SH-SY5Y (cell line): ENCODE measurements at regions not wholly inside any gene's neighbourhood (a gene's known extent, or its start where the extent isn't known, plus 50 kb on each side); places are given as distances from the start of the nearest gene placed in this dataset.

Experiments used
- GATA2 ChIP-seq: IDR thresholded peaks from 2 replicates; pipeline ENCODE4 v1.6.1; 2011; ENCODE audit warnings: mild to moderate bottlenecking, low read depth, low read length
- GATA3 ChIP-seq: IDR thresholded peaks from 2 replicates; pipeline ENCODE4 v1.6.1; 2011; ENCODE audit warnings: low read depth, mild to moderate bottlenecking, low read length, moderate library complexity

DNA sequence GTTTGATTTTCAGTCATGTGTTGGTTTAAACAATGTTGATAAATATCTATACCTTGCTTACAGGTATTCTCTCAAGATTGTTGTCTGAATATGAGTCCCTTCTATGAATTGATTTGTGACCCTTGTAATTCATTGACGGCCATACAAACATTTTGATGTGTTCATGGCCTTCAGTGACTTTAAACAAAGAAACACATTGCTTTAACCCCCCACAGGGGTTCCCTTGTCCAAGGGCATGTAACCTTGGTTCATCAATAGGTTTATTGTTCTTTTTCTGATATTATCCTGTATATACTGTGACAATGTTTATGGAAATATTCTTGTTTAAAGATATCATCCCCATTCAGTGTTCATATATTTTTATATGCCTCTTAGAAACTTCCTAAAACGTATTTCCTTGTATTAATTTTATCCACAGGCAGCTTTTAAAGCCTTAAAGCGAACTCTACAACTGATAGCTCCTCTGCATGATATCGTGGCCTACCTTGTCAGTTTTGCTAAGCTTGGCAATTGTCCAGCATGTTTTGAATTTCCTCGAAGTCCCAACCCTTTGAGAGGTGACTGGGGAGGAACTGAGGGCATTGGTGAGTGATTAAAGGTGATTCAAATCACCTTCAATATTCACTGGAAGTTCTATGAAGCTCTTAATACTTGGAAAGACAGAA, 87.0 kb downstream of the CD164 start:
- TF ChIP-seq GATA3, result no peak
- no peak for TF ChIP-seq GATA2
